Muscle of leg (tissue), 3 donors: ENCODE measurements at regions not wholly inside any gene's neighbourhood (a gene's known extent, or its start where the extent isn't known, plus 50 kb on each side); places are given as distances from the start of the nearest gene placed in this dataset.

Experiments used
- DNase-seq: peaks from one replicate; pipeline ENCODE4 v3.0.0; 2013
- H3K27ac ChIP-seq: one replicate; pipeline ENCODE4 v1.5.1; 2013; ENCODE audit warnings: mild to moderate bottlenecking, low read length, control low read depth
- H3K27me3 ChIP-seq: one replicate; pipeline ENCODE4 v1.6.1; 2013; ENCODE audit warnings: low read length; ENCODE audit not compliant: control insufficient read depth, insufficient read depth
- H3K36me3 ChIP-seq: one replicate; pipeline ENCODE4 v1.6.1; 2013; ENCODE audit warnings: low read length; ENCODE audit not compliant: control insufficient read depth, insufficient read depth
- H3K4me1 ChIP-seq: one replicate; pipeline ENCODE4 v1.6.1; 2013; ENCODE audit warnings: low read length; ENCODE audit not compliant: control insufficient read depth, insufficient read depth
- H3K4me3 ChIP-seq: one replicate; pipeline ENCODE4 v1.5.1; 2013; ENCODE audit warnings: low read length, control low read depth
- H3K9me3 ChIP-seq: replicated peaks from 2 replicates; pipeline ENCODE4 v1.6.1; 2013; ENCODE audit warnings: low read depth, low read length; ENCODE audit not compliant: control insufficient read depth
- WGBS: methylation state at CpG from one replicate; pipeline ENCODE4 v1.1.5; 2013; ENCODE audit warnings: missing lambda C conversion rate; ENCODE audit not compliant: insufficient coverage; 5-methylcytosine and 5-hydroxymethylcytosine counted together

DNA sequence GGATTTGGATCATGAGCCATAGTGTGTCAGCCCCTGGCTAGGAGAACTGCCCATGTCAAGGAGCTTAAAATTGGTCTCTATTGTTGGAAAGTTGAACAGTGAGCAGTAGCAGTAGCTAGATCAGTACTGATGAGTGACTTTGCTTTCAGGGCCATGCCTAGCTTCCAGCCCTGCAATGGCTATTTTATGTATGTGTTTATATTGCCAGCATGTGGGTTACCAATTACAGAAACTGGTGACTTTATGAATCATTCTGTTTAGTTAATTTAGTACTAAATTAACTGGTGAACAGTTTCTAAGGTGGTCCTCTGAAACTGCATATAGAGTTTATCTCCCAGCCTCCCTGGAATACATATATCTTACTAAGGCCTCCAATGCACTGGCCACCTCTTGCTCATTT is 908.1 kb upstream of the ALCAM start:
- Histone ChIP-seq H3K27ac (no peak overlapping the region), H3K9me3 (no peaks in the 10 kb centered on the region), H3K27me3 (no peaks in the 10 kb centered on the region), H3K4me3 (no peak overlapping the region), H3K36me3 (no peaks in the 10 kb centered on the region), H3K4me1 (no peaks in the 10 kb centered on the region)
- no peak for DNase-seq

DNA sequence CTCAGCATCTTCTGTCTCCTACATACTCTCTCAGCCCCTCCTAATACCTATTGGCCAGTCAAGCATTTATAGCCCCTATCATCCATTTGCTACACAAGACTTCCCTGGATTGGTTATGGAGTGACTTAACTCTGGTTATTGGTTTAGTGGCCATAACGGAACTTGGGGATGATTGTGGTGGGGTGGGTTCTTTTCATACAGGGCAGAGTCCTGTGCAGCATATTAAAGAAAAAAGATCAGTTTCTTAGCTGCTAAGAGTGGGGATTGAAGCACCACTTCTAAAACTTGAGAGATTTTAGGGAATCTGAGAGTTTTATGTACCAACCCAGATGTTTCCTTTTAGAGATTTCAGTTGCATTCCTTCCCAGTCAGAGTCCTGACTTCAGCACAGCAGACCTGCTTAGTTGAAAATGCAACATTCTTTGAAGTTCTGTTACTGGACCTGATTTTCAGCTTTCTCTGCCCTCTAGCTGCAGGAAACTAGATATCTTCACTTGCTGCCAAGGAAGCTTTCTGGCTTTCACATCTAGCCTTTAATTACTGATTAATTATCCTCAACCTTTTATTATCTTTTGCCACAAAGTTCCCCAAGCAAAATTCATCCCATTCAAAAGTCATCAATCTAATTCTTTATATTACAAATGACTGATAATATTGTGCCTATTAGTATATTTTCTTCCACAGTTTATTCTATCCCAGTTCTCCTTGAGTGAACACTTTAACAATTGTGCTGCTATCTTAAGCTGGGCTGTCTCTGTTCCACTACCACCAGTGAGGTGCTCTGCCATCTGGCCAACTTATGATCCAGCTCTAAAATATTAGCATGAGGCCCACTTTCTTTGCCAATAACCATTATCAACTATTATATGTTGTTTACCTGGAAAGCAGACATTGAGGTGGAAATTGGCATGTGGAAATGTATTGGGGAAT is 906.0 kb upstream of the ALCAM start:
- no peaks in the 10 kb centered on the region for H3K36me3 ChIP-seq
- 20% methylated on average over 1 of the region's 1 CpG for WGBS
- no peaks in the 10 kb centered on the region for H3K4me1 ChIP-seq
- no peak overlapping the region for H3K27ac ChIP-seq
- H3K27me3 ChIP-seq = no peaks in the 10 kb centered on the region
- H3K4me3 ChIP-seq = no peak overlapping the region
- peak; percentile 38 for DNase-seq
- peaks cover 3% of the 10 kb centered on the region for H3K9me3 ChIP-seq

DNA sequence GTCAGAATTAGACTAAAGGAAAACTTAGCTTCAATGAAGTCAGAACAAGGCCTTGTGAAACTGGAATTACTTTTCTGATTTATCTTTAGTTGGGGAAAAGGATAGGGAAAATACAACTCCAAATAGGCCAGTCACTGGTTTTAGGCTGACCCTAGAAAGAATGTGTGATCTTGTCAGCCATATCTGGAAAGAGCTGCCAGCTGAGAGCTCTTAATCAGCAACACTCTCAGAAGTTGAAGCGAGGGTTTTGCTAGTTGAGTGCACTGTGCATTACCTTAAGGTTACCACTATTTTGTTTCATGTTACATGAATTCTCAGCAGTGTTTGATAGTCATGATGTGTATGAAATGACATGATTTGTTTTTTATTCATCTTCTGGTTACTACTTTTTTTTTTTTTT is 905.3 kb upstream of the ALCAM start:
- Histone ChIP-seq H3K27me3 (no peaks in the 10 kb centered on the region), H3K4me3 (no peak overlapping the region), H3K9me3 (peaks cover 3% of the 10 kb centered on the region), H3K27ac (no peak overlapping the region), H3K4me1 (no peaks in the 10 kb centered on the region), H3K36me3 (no peaks in the 10 kb centered on the region)
- WGBS = no CpG with 5 or more reads among the region's 1 CpG
- DNase-seq = no peak

DNA sequence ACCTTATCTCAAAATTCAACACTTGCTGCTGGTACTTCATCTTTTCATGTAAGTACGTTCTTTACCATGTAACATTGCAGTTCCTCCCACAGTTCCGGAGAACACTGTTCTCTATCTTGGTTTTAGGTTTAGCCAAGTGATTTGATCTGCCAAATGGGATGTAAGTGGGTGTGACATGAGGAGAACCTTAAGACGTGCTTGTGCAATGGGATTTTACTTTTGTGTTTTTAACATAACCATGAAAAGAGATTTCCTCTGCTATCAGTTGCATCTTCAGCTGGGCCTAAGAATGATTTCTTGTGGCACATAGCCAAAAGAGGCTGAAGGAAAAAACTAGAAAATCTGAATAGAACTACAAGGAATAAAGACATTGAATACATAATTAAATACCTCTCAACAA is 894.5 kb upstream of the ALCAM start:
- H3K27ac ChIP-seq = no peak overlapping the region
- H3K27me3 ChIP-seq = no peaks in the 10 kb centered on the region
- WGBS = no CpG with 5 or more reads among the region's 3 CpGs
- H3K4me1 ChIP-seq = no peaks in the 10 kb centered on the region
- H3K4me3 ChIP-seq = no peak overlapping the region
- H3K9me3 ChIP-seq = peaks cover 11% of the 10 kb centered on the region
- no peak for DNase-seq
- H3K36me3 ChIP-seq = no peaks in the 10 kb centered on the region

DNA sequence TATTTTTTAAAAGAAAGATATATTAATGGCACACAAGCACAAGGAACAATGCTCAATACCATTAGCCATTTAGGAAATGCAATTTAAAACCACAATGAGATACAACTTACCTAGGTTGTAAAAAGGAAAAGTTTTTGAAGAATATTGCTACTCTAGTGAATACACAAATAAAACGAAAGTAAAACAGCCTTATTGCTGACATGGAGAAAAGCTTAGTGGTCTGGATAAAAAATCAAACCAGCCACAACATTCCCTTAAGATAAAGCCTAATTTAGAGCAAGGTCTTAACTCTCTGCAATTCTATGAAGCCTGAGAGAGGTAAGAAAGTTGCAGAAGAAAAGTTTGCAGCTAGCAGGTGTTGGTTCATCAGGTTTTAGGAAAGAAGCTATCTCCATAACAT is 892.7 kb upstream of the ALCAM start:
- H3K4me1 ChIP-seq = no peaks in the 10 kb centered on the region
- no CpG with 5 or more reads among the region's 1 CpG for WGBS
- no peak for DNase-seq

DNA sequence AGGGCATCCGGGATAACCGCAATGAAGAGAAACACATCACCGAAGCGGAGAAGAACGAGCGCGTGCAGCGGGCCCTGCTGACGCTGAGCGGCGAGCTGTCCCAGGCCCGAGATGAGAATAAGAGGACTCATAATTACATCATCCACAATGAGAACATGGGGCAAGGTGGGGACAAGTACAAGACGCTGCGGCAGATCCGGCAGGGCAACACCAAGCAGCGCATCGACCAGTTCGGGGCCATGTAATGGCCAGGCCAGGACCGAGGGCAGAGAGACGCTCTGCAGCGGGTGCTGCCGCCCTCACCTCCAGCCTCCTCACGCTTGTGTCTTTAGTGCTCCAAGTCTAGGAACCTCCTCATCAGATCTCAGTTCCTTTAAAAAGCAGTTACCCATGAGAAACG is 863.7 kb upstream of the ALCAM start:
- DNase-seq = no peak
- Histone ChIP-seq H3K4me3 (no peak overlapping the region), H3K27ac (no peak overlapping the region), H3K27me3 (no peaks in the 10 kb centered on the region), H3K9me3 (no peaks in the 10 kb centered on the region), H3K4me1 (no peaks in the 10 kb centered on the region), H3K36me3 (no peaks in the 10 kb centered on the region)
- 96% methylated on average over 14 of the region's 24 CpGs for WGBS

More for the DNA sequence above, 892.7 kb upstream of the ALCAM start:
- Histone ChIP-seq H3K36me3 (no peaks in the 10 kb centered on the region), H3K4me3 (no peak overlapping the region), H3K27me3 (no peaks in the 10 kb centered on the region), H3K27ac (no peak overlapping the region), H3K9me3 (peaks cover 11% of the 10 kb centered on the region)

DNA sequence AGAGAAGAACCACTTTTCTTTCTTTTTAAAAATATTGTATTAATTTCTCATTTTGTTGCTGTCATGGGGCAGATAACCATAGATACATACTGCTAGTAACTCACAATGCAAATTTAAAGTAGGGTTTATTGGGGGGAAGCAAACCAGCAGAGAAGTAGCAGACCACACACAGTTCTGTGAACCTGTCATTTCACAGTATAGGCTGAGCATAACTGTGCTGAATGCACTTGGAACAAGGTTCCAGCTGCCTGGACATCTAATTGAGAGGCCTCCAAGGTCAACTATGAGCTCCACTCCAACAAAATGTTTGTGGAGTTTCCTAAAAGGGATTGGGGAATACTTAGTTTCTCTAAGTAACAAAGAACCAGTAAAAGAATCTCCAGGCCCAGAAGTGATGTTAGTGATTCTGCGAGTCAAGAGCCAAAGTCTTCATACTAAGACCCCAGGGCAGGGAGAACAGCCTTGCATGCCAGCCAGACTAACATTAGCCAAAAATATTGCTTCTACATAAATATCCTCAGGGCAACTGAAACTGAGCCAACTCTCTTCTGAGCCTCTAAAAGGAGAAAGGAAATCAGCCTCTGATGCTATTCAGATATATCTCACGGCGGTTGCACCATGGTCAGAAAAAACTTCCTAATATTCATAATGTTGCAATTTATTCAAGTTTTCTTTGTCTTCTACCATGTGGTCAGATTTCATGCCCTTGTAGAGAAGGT is 856.4 kb upstream of the ALCAM start:
- Histone ChIP-seq H3K9me3 (peaks cover 3% of the 10 kb centered on the region), H3K4me3 (no peak overlapping the region), H3K4me1 (no peaks in the 10 kb centered on the region), H3K27ac (no peak overlapping the region), H3K27me3 (no peaks in the 10 kb centered on the region), H3K36me3 (no peaks in the 10 kb centered on the region)
- WGBS = no CpG with 5 or more reads among the region's 3 CpGs
- peak; percentile 64 for DNase-seq

DNA sequence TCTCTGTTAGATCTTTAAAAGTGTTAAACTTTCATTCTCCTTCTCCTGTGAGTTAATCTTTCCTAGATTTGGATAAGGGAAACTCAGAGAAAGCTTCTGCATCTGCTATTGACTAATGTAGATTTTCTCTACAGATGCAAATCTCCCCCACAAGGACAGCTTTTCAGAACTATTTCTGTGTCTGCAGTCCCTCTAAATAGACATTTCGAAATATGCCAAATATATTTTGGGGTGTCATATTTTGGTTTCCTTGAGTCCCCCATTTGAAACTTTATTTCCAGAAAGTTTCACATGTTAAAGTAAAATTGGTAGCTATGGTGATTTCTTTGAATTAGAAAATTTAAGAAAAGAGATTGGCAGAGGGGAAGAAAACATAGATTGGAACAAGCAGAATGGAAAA is 852.3 kb upstream of the ALCAM start:
- WGBS = no CpG with 5 or more reads among the region's 1 CpG
- H3K27ac ChIP-seq = no peak overlapping the region
- H3K4me1 ChIP-seq = no peaks in the 10 kb centered on the region
- no peak for DNase-seq
- H3K27me3 ChIP-seq = no peaks in the 10 kb centered on the region
- H3K4me3 ChIP-seq = no peak overlapping the region
- H3K9me3 ChIP-seq = peaks cover 3% of the 10 kb centered on the region
- H3K36me3 ChIP-seq = no peaks in the 10 kb centered on the region

DNA sequence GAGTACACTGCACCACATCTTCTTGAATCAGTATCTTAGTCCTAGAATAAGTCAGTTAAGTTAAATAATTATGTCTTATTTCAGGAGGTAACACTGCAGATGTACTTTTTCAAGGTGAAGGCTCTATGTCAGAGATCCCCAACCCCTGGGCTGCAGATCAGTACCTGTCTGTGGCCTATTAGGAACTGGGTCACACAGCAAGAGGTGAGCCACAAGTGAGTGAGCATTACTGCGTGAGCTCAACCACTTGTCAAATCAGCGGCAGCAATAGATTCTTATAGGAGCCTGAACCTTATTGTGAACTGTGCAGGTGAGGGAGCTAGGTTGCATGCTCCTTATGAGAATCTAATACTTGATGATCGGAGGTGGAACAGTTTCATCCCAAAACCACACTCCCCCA is 851.9 kb upstream of the ALCAM start:
- H3K27ac ChIP-seq = no peak overlapping the region
- no peaks in the 10 kb centered on the region for H3K27me3 ChIP-seq
- 100% methylated on average over 2 of the region's 3 CpGs for WGBS
- H3K36me3 ChIP-seq = no peaks in the 10 kb centered on the region
- H3K4me1 ChIP-seq = no peaks in the 10 kb centered on the region
- peaks cover 3% of the 10 kb centered on the region for H3K9me3 ChIP-seq
- H3K4me3 ChIP-seq = no peak overlapping the region
- no peak for DNase-seq

DNA sequence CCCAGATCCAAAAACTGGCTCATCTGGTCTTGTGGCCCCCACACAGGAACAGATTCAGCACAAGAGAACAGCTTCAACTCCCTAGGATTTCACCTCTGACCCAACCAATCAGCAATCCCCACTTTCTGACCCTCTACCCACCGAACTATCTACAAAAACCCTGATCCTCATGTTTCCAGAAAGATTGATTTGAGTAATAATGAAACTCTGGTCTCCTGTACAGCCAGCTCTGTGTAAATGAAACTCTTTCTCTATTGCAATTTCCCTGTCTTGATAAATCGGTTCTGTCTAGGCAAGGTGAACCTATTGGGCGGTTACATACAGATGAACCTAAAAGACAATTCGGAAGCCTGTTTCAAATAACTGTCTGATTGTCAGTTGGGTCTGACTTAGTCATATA is 847.6 kb upstream of the ALCAM start:
- Histone ChIP-seq H3K36me3 (no peaks in the 10 kb centered on the region), H3K4me3 (no peak overlapping the region), H3K4me1 (no peaks in the 10 kb centered on the region), H3K27me3 (no peaks in the 10 kb centered on the region), H3K9me3 (no peaks in the 10 kb centered on the region), H3K27ac (no peak overlapping the region)
- WGBS = no CpG with 5 or more reads among the region's 4 CpGs
- no peak for DNase-seq
